ENCODE measurements at regions not wholly inside any gene's neighbourhood (a gene's known extent, or its start where the extent isn't known, plus 50 kb on each side); places are given as distances from the start of the nearest gene placed in this dataset.

DNA sequence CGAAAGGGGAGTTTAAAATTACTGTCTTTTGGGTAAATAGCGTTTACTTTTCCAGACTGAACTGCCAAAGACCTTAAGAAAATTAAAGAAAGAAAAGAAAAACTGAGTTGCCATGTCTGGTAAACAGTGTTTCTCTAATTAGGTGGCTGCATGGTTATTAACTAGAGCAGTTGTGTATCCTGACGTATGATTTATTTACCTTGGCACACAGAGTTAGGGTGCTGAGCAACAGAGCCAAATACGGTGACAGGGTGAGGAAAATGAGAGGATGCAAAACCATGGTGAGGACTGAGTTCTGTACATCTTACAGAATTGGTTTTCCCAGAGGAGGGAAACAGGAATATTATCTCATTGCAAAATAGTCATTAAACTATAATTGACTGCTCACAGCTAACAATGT, 546.4 kb upstream of the FZD8 start:
- Histone ChIP-seq H3K9ac (replicated peaks; ENCODE audit: extremely low read depth, insufficient read depth, low read length) (no peak overlapping the region), H2AFZ (ENCODE audit: low read depth, low read length) (no peak overlapping the region), H4K20me1 (replicated peaks; ENCODE audit: control insufficient read depth, extremely low read depth, insufficient read depth, low read length) (no peaks in the 10 kb centered on the region), H3K36me3 (ENCODE audit: control insufficient read depth in 2 of 2, extremely low read depth in 1 of 2, insufficient read depth in 2 of 2, low read length in 2 of 2) (no peaks in the 10 kb centered on the region), H3K9me1 (replicated peaks; ENCODE audit: control insufficient read depth, extremely low read depth, insufficient read depth, low read length) (no peaks in the 10 kb centered on the region), H3K27me3 (ENCODE audit: control insufficient read depth in 2 of 2, insufficient read depth in 2 of 2, low read length in 2 of 2) (no peaks in the 10 kb centered on the region), H3K9me3 (replicated peaks; ENCODE audit: control insufficient read depth, insufficient read depth, low read length) (no peaks in the 10 kb centered on the region), H3K79me2 (ENCODE audit: control insufficient read depth, insufficient read depth, low read length) (no peaks in the 10 kb centered on the region), H3K4me3 (replicated peaks in 1 of 3; ENCODE audit: insufficient read depth in 1 of 3, low read depth in 1 of 3, low read length in 3 of 3) (no peak overlapping the region), H3K4me2 (ENCODE audit: insufficient read depth, low read length) (no peak overlapping the region), H3K27ac (ENCODE audit: insufficient read depth, low read depth, low read length) (no peak overlapping the region), H3K4me1 (ENCODE audit: control insufficient read depth, extremely low read depth, insufficient read depth, low read length) (no peaks in the 10 kb centered on the region)
- ChIA-PET CTCF (no interaction called here), POLR2A (no interaction called here)
- TF ChIP-seq POLR2A (IDR thresholded peaks at IDR 0.05; ENCODE audit: low read depth, low read length) (no peak), FOS (IDR thresholded peaks at IDR 0.05; ENCODE audit: borderline replicate concordance, insufficient read depth, low read length) (no peak), EZH2 (IDR thresholded peaks at IDR 0.05; ENCODE audit: borderline replicate concordance, low read depth, low read length, severe bottlenecking) (no peak), MAX (IDR thresholded peaks at IDR 0.05; ENCODE audit: insufficient read depth, insufficient read length) (no peak), POLR2AphosphoS5 (IDR thresholded peaks at IDR 0.05; ENCODE audit: insufficient read depth, low read depth, low read length) (no peak), JUN (IDR thresholded peaks at IDR 0.05; ENCODE audit: borderline replicate concordance, insufficient read depth, insufficient read length, low read depth) (no peak)
- FAIRE-seq = no peak
- no peak for DNase-seq (ENCODE audit: low read depth, low spot score)
- intact Hi-C loops (cut with micrococcal nuclease) (no loop called here), dilution Hi-C loops (cut with MboI; ENCODE audit: extremely low pct_ligation_motif_present, low sequenced_read_pairs) (no loop called here)
- BruUV-seq (replicated peaks) = no TSS peak

DNA sequence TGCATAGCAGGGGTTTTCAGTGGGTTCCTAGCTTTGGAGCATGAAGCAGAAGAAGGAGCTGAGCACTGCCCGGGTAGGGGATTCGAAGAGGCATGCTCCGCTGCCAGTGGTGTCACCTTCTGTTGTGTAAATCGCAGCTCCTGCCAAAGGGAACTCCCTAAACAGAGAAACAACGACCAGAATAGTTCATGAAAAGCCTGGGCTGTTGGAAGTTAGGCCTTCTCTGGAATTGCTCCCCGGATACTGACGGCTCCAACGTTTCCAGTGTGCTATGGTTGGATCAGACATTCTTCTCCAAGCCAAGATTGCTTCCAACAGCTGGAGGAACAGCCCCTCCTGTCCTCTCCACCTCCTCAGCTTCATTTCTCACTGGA, 546.0 kb upstream of the FZD8 start:
- POLR2A ChIA-PET = no interaction called here
- Histone ChIP-seq H3K4me3 (replicated peaks in 1 of 3; ENCODE audit: insufficient read depth in 1 of 3, low read depth in 1 of 3, low read length in 3 of 3) (no peak overlapping the region), H3K4me2 (ENCODE audit: insufficient read depth, low read length) (no peak overlapping the region), H3K4me1 (ENCODE audit: control insufficient read depth, extremely low read depth, insufficient read depth, low read length) (no peaks in the 10 kb centered on the region), H3K9ac (replicated peaks; ENCODE audit: extremely low read depth, insufficient read depth, low read length) (no peak overlapping the region), H2AFZ (ENCODE audit: low read depth, low read length) (no peak overlapping the region), H3K9me1 (replicated peaks; ENCODE audit: control insufficient read depth, extremely low read depth, insufficient read depth, low read length) (no peaks in the 10 kb centered on the region), H3K27me3 (ENCODE audit: control insufficient read depth in 2 of 2, insufficient read depth in 2 of 2, low read length in 2 of 2) (no peaks in the 10 kb centered on the region), H3K36me3 (ENCODE audit: control insufficient read depth in 2 of 2, extremely low read depth in 1 of 2, insufficient read depth in 2 of 2, low read length in 2 of 2) (no peaks in the 10 kb centered on the region), H3K79me2 (ENCODE audit: control insufficient read depth, insufficient read depth, low read length) (no peaks in the 10 kb centered on the region), H3K9me3 (replicated peaks; ENCODE audit: control insufficient read depth, insufficient read depth, low read length) (no peaks in the 10 kb centered on the region), H3K27ac (ENCODE audit: insufficient read depth, low read depth, low read length) (no peak overlapping the region), H4K20me1 (replicated peaks; ENCODE audit: control insufficient read depth, extremely low read depth, insufficient read depth, low read length) (no peaks in the 10 kb centered on the region)
- intact Hi-C loops (cut with micrococcal nuclease) = no loop called here
- dilution Hi-C loops (cut with MboI; ENCODE audit: extremely low pct_ligation_motif_present, low sequenced_read_pairs) = no loop called here
- CTCF ChIA-PET = interaction anchor here (1.0 kb wide), 1 partner anchor 15 kb away, joined by 3 read pairs; no protein-coding TSS in a partner anchor
- TF ChIP-seq POLR2A (IDR thresholded peaks at IDR 0.05; ENCODE audit: low read depth, low read length) (no peak), EZH2 (IDR thresholded peaks at IDR 0.05; ENCODE audit: borderline replicate concordance, low read depth, low read length, severe bottlenecking) (no peak), JUN (IDR thresholded peaks at IDR 0.05; ENCODE audit: borderline replicate concordance, insufficient read depth, insufficient read length, low read depth) (no peak), MYC (IDR thresholded peaks at IDR 0.05; ENCODE audit: low read depth, low read length) (no peak), POLR2AphosphoS5 (IDR thresholded peaks at IDR 0.05; ENCODE audit: insufficient read depth, low read depth, low read length) (no peak), CTCF (IDR thresholded peaks at IDR 0.05; ENCODE audit: extremely low read depth in 1 of 2, insufficient read depth in 1 of 2, low read depth in 1 of 2, low read length in 2 of 2) (no peak), MAX (IDR thresholded peaks at IDR 0.05; ENCODE audit: insufficient read depth, insufficient read length) (no peak)
- BruUV-seq (replicated peaks) = no TSS peak
- FAIRE-seq = no peak
- no peak for DNase-seq (ENCODE audit: low read depth, low spot score)

Measured in endothelial cell of umbilical vein (primary cell).